SK-N-SH (cell line): ENCODE measurements at regions not wholly inside any gene's neighbourhood (a gene's known extent, or its start where the extent isn't known, plus 50 kb on each side); places are given as distances from the start of the nearest gene placed in this dataset.

Experiments
- POLR2AphosphoS5 ChIP-seq: IDR thresholded peaks from 2 replicates; pipeline ENCODE4 v1.6.1; 2012; ENCODE audit warnings: low read depth, low read length
- RXRA ChIP-seq: IDR thresholded peaks from 2 replicates; pipeline ENCODE4 v1.4.0; 2012; ENCODE audit warnings: low read depth, mild to moderate bottlenecking, borderline replicate concordance
- TF ChIP-seq, protein P1 (sequence below): fragments of 200-600 bp; sonication (generic); IDR thresholded peaks from 2 replicates; pipeline ENCODE4 v1.6.1; 2017; ENCODE audit warnings: antibody characterized with exemption, mild to moderate bottlenecking, moderate library complexity

DNA sequence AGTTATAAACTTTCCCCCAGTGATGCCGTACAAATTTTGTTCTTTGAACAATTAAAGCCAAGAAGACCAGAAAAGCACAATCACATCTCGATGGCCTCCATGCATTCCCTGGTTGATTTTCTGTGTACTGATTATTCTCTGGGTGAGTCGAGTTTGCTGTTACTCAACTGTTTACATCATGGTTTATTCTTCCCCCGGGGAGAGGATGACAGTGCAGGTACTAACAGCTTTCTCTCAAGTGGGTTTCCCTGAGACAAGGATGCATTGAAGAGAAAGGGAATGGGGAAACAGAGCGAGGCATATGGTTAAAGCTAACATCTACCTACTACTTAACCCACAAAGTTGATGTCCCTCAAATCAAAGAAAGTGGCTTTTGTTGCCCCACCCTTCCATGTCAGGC is 410.8 kb upstream of the FANCL start:
- TF ChIP-seq RXRA (no peak), POLR2AphosphoS5 (no peak)
- TF ChIP-seq, protein P1, sequence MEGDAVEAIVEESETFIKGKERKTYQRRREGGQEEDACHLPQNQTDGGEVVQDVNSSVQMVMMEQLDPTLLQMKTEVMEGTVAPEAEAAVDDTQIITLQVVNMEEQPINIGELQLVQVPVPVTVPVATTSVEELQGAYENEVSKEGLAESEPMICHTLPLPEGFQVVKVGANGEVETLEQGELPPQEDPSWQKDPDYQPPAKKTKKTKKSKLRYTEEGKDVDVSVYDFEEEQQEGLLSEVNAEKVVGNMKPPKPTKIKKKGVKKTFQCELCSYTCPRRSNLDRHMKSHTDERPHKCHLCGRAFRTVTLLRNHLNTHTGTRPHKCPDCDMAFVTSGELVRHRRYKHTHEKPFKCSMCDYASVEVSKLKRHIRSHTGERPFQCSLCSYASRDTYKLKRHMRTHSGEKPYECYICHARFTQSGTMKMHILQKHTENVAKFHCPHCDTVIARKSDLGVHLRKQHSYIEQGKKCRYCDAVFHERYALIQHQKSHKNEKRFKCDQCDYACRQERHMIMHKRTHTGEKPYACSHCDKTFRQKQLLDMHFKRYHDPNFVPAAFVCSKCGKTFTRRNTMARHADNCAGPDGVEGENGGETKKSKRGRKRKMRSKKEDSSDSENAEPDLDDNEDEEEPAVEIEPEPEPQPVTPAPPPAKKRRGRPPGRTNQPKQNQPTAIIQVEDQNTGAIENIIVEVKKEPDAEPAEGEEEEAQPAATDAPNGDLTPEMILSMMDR, result no peak
